Muscle of back (tissue), 3 donors: ENCODE measurements at regions not wholly inside any gene's neighbourhood (a gene's known extent, or its start where the extent isn't known, plus 50 kb on each side); places are given as distances from the start of the nearest gene placed in this dataset.

ENCODE experiments used
- DNase-seq, 3 donors: peaks; one replicate each; pipeline versions ENCODE4 v3.0.0 to v3.0.0-alpha.2; 2013

DNA sequence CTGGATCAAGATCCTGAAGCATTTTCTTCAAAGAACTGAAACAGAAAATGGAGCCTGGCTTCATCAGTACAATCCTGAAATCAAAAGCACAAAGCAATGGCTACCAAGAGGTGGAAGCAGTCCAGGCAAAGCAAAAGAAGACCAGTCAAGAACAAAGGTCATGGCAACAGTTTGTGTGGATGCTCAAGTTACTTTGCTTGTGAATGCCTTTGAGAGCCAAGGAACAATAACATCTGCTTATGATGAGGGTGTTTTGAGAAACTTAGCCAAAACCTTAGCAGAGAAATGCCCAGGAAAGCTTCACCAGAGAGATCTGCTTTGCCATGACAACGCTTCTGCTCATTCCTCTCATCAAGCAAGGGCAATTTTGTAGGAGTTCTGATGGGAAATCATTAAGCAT lies 723.1 kb downstream of the TMEM182 start:
- no peak for DNase-seq

DNA sequence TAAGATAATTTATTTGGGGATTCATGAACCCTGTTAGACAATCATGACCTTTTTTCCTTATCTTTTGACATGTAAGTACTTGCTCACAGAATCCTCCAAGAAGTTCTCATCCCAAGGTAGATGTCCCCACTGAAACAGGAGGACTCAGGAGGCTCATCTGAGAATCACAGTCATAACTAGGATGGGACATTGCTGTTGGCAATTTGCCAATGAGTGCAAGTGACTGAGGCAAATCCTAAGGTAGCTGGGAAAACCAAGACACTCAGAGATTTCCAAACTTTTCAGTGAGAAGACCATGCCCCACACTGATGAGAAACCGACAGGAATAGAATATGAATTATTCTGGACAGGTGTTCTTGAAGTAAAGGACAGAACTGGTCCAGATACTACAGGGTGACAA lies 735.0 kb downstream of the TMEM182 start:
- no peak for DNase-seq

DNA sequence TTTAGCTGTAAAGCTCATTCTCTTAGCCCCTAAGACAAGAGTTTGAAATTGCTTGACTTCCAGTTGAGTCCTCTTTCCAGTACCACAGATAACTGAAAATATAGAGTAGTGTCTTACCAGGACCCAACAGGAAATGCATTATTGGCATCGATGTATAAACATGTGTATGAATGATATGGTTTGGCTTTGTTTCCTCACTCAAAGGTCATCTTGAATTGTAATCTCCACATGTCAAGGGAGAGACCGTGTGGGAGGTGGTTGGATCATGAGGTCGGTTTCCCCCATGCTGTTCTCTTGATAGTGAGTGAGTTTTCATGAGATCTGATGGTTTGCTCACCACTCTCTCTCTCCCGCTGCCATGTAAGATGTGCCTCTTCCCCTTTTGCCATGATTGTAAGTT lies 745.0 kb downstream of the TMEM182 start:
- DNase-seq = no peak

DNA sequence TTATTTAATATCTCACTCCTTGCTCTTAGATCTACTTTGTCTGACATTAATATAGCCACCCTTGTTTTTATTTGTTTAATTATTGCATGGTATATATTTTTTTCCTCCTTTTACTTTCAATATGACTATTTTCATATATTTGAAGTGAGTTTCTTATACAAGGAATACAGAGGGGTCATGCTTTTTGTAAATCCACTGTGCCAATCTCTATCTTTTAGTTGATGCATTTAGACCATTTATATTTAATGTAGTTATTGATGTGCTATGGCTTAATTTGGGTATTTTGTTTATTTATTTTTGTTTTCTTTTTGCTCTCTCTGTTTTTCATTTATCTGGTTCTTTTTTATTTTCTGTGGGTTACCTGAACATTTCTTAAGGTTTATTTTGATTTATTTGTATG lies 750.6 kb downstream of the TMEM182 start:
- no peak for DNase-seq

DNA sequence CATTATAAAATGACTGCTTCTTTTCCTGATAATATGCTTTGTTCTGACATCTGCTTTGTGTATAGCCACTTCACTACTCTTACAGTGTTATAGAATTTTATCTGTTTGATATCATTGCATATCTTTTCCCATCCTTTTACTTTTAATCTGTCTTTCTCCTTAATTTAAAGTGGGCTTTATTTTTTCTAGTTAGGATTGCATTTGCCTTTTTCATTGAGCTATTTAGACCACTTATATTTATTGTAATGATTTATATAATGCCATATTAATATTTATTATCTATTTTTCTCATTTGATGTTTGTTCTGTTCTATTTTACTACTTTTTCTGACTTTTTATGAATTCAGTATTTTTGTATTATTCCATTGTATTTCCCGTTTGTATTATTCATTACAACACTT lies 758.7 kb downstream of the TMEM182 start:
- DNase-seq = no peak

DNA sequence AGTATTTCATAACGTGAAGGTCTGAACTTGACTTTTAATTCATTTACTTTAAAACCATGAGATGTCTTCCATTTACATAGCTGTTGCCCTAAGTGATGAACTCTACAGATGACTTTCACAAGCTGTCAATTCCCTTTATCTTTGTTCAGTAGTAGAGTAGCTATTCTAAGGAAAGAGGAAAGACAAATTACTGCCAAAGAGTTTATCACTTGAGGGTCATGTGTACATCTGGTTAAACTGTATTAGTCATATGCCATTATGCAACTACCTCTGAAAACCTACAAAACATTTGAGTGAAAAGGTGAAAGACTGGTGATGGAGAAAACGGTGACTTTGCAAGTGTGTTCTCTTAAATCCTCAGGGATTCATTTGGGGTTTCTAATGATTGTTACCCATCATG lies 763.9 kb downstream of the TMEM182 start:
- DNase-seq = no peak

DNA sequence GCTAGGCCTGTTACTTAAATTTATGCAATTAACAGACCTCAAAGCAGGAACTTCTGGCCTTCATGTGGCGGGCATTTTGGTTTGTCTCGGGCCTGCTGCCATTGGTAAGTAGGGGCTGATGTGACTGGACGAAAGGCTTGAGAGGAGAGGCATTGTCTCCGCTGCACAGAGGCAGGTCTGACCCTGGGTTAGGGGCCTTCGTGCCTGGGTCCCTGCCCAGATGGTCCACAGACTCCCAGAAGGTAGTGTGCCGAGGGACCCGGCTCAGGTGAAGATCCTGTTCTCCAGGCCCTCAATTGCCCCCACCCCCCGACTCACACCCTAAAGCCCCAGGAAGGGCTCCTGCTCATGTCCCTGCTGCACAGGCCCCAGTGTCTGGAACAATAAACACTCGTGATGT lies 764.9 kb downstream of the TMEM182 start:
- no peak for DNase-seq

DNA sequence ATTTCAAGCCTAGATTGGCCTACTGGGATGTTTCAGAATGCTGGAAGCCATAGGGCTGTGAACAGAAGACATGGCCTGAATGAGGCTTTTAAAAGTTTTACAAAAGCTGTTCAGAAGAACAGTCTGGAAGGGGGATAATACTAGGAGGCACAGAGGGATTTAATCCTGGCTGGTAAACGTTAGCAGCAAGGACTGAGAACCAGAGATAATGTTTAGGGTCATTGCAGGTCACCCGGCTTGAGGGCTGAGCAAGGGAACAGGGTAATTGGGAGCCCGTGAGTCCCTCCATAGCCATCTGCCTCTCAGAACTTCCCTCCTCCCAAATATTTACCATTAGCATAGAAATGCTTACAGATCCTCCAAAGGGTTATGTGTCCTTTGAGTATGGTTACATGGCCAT lies 765.4 kb downstream of the TMEM182 start:
- DNase-seq = no peak

DNA sequence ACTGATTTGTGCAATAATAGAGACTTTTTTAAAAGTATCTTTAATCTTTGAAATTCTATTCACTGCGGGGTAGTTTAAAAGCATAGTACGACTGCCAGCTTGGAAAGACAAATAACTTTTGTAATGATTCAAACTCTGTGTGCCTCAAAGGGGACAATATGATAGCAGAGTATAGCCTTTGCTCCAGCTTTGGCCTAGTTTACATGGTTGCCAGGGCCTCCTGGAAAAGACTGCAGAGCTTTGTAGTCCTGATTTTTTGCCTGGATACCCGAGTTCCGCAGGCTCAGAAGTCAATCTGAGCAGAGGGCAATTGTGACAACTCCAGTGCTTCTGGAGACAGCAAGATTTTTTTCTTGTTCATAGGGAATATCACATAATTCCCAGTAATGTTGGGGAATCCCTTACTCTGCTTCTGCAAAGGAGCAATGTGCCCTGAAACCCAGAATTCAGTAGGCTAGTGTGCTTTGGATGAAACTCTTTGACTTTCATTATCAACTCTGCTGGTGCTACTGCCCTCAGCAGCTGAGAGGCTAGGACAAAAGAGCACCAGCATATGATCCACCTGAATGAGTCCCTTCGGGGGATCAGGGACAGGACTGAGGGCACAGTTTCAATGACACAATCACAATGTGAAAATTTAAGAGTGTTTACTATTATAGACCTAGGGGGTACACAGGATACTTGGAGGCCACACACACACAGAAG lies 768.1 kb downstream of the TMEM182 start:
- DNase-seq = no peak

DNA sequence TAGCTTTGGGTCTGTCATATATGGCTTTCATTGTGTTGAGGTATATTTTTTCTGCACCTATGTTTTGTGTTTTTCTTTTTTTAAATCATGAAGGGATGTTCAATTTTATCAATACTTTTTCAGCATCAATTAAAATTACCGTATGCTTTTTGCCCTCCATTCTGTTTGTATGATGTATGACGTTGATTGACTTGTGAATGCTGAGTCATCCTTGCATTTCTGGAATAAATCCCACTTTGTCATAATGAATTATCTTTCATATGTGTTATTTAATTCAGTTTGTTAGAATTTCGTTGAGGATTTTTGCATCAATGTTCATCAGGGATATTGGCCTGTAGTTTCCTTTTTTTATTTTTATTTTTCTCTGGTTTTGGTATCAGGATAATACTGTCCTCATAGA lies 790.9 kb downstream of the TMEM182 start:
- no peak for DNase-seq

DNA sequence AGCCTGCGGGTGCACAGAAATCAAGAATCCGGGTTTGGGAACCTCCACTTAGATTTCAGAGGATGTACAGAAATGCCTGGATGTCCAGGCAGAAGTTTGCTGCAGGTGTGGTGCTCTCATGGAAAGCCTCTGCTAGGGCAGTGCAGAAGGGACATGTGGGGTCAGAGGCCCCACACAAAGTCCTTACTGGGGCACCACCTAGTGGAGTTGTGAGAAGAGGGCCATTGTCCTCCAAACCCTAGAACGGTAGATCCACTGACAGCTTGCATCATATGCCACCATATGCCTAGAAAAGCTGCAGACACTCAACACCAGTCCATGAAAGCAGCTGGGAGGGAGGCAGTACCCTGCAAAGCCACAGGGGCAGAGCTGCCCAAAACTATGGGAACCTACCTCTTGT lies 833.0 kb downstream of the TMEM182 start:
- DNase-seq = no peak

DNA sequence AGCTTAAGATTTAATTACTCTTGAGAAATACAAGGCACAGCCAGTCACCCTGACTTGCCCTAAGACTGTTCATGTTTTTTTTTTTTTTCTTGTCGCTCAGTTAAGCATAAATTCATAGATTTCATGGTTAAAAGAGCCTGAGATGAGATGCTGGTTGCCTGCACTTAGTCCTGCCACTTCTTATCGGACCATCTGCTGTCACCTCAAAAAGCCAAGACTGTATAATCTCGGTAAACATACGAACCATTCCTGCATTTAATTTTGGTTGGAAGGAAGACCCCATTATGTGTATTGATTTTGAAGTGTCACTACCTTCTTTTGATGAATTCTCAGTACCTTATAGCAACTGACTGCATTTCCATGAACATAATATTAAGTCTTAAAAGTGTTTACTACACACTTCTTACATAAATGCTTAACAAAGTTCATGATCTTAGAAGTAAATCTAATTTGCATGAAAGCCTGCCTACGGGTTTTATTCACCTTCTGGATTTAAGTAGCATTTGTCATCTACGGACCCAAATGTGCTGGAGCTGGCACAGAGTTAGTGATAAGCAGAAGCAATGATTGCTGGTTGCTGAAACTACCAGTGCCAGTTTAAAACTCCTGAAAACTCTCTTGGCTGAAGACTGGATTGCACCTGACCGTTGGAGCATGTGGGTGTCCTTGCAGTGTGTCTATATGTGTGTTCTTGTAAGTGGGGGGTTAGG lies 843.4 kb downstream of the TMEM182 start:
- DNase-seq = no peak

DNA sequence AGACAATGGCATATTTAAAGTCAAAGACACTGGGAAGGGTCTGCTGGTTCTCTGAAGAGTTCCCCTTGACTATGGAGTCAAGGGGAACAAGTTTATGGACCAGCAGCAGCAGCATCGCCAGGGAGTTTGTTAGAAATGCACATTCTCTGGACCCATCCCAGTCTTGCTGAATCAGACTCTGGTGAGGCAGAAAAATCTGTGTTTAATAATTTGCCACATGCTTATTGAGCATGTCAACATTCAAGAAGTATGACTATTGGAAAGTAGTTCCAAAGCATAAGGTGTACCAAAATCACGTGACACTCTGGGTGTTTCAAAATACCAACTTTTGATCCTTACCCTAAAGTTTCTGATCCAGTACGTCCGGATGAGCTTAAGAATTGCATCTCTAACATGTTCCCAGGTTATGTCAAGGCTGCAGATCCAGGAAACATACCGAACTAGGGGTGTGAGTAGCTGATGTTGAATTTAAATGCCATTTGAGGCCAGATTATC lies 853.8 kb downstream of the TMEM182 start:
- no peak for DNase-seq

DNA sequence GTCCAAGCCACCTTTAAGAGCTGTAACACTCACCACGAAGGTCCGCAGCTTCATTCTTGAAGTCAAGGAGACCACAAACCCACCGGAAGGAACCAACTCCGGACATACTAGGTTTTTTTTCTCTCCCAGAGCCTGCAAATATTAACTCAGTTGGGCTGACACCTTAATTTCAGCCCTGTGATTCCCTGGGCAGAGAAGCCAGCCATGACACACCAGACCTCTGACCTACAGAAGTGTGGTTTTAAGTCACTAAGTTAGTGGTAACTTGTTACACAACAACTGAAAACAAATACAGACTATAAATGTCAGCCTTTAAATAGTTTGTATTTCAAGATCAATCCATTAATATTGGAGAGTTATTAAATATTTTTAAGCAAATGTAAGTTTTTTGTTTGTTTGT lies 855.1 kb downstream of the TMEM182 start:
- DNase-seq = no peak

DNA sequence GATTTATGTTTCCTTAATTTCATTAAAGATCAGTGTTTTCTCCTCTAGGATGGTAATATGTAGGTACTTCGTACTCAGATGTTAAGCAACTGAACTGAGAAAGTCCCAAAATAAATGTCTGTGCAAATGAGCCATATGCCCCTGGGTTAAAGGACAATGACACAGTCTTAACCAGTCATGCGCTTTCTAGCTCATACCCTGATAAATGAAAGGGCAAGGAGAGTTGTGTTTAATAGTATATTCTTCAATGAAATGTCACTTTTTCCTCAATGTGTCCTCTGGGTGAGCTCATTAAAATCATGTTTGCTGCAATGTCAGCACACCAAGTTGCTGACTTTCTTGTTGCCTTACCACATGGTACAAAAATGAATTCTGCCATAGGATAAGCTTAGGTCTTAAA lies 856.3 kb downstream of the TMEM182 start:
- DNase-seq = no peak

DNA sequence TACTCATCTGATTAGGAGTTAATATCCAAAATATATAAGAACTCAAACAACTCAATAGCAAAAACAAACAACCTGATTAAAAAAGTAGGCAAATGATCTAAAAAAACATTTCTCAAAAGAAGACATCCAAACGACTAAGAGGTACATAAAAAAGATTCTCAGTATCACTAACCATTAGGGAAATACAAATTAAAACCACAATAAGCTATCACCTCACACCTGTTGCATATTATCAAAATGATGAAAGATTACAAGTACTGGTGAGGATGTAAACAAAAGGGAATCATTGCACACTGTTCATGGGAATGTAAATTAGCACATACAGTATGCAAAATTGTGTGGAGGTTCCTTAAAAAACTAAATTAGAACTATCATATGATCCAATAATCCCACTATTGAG lies 865.5 kb downstream of the TMEM182 start:
- no peak for DNase-seq

DNA sequence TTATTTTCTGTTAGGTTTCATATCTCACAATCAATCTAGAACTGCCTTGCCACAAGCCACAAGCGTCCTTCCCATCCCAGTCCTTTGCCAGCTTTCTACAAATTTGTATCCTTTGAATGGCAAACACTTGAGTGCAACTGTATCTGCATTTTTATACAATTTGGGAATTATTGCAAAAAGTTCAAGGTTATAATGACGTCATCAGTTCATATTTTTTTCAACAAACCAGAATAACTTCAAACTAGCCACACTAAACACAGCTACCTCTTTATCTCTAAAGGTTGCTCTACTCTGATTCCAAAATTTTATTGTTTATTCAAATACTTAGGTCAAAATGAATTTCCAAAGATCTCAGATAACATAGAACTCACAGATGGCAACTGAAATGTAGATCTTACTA lies 877.1 kb downstream of the TMEM182 start:
- no peak for DNase-seq

DNA sequence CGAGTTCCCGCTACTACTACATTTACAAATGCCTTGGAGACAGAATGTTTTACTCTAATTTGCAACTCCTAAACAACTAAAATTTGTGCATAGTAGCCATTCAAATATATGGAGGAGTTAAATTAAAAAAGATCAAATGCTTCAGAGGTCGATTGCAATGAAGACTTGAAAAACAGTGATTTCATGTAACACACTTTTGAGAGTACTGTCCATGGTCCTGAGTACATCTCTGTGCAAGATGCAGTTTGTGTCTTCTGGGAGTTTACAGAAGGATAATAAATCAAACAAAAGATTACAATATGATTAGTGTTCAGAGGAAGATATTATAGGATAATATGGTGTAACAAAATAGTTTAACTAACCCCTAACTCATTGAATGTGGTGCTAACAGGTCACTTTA lies 894.7 kb downstream of the TMEM182 start:
- DNase-seq = peak in 1 of 3 donors; percentile 6

DNA sequence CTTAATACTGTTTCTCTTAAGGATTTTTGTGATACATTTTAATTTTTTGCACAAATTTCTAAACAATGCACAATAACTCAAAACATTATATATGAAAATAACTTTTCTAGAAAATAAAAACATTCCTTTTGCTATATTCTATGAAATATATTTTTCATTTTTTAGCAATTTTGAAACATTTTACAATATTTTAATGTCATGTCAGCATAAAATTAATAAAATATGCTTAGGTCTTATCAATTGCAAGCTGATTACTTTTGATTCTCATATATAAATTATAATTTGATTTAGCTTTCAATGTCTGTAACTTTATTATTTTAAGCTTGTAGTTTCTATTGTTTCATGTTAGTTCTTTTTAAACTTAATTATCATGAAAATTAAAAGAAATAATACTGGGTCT lies 898.7 kb downstream of the TMEM182 start:
- DNase-seq = no peak

DNA sequence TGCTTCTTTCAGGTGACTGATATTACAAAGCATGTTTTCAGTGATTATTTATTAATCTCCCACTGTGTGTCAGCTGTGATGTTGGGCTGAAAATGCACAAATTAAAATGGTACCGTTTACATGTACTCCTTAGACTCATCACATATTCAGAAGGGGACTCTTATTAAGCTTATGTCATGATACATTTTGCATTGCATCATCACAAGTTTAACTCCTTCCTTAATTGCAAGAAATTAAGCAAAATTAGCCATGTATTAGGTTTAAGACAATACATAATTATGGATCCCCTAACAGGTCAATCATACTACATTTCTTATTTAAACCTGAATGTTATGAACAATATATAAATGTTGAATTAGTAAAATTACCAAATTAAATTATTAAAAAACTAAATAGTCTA lies 899.1 kb downstream of the TMEM182 start:
- DNase-seq = no peak

DNA sequence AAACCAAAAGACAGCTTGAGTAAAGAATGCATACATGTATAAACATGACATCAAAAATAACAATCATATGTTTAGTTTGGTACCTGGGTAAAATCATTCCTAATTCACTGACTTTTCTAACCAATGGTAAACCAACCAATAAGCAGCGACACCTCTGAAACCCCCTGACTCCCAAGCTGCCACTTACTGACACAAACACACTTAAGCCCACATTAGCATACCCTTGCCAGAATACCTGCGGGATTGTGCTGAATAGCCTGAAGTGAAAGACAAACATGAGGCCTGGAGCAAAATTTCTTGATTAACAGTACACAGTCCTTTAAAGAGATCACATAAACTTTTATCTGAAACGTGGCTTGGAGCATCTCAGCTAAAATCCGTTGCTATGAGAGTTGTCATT lies 902.9 kb downstream of the TMEM182 start:
- DNase-seq = no peak

DNA sequence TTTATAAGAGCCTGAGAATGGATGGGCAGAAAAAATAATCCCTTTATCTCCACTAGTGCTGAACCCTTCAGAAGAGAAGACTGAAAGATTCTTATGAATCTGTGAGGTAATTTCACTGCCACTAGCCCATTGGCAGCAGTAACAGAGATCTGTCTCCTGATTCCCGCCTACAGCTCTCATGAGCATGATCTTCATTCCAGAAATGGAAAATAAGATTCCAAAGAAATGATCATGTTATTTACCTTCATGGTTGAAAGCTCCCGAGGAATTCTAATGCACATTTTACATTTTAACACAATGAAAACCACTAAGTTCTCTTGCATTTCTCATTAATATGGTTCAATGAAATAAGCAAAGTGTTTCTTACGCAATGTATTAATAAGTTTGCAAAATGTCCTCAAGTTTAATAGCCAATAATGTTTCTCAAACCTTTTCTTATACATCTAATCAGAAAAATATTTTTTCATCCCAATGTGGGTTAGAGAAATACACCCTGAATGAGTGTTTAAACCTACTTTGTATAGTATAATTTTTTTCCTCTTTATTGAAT lies 905.6 kb downstream of the TMEM182 start:
- peak in 1 of 3 donors; percentile 2 for DNase-seq

DNA sequence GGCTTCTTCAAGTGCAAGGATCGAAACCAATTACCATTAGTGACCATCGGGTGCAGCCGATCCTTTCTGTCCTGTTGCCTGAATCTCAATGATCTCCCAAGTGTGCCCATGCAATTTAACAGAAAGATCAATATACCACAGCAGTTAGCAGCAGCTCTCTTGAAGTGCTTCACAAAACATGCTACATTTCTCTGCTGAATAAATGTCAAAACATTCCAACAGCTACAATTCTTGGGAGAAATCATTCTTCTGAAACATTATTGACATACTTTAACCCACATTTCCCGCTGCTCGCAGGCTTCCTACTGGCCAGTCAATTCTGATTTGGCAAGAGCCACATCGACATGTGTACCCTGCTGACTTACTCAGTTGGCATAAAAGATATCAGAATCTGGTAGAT lies 907.7 kb downstream of the TMEM182 start:
- DNase-seq = no peak
